ENCODE measurements at regions not wholly inside any gene's neighbourhood (a gene's known extent, or its start where the extent isn't known, plus 50 kb on each side); places are given as distances from the start of the nearest gene placed in this dataset.

- H3K9me3 ChIP-seq: no peaks in the 10 kb centered on the region
- intact Hi-C loops (cut with DNase I): no loop called here
- H3K27me3 ChIP-seq: no peaks in the 10 kb centered on the region
- H3K4me1 ChIP-seq (ENCODE audit: insufficient read depth): peaks cover 2% of the 10 kb centered on the region
- DNase-seq: no peak
- H3K27ac ChIP-seq: no peak overlapping the region
- 83 to 97% (median 91%) methylated on average over 2 of the region's 2 CpGs for whole genome bisulfite sequencing, 3 donors
- no peaks in the 10 kb centered on the region for H3K36me3 ChIP-seq
- H3K4me3 ChIP-seq: no peak overlapping the region
- TF ChIP-seq EP300 (IDR thresholded peaks at IDR 0.05) (no peak), POLR2A (IDR thresholded peaks at IDR 0.05) (no peak)
- TF ChIP-seq, protein P1, sequence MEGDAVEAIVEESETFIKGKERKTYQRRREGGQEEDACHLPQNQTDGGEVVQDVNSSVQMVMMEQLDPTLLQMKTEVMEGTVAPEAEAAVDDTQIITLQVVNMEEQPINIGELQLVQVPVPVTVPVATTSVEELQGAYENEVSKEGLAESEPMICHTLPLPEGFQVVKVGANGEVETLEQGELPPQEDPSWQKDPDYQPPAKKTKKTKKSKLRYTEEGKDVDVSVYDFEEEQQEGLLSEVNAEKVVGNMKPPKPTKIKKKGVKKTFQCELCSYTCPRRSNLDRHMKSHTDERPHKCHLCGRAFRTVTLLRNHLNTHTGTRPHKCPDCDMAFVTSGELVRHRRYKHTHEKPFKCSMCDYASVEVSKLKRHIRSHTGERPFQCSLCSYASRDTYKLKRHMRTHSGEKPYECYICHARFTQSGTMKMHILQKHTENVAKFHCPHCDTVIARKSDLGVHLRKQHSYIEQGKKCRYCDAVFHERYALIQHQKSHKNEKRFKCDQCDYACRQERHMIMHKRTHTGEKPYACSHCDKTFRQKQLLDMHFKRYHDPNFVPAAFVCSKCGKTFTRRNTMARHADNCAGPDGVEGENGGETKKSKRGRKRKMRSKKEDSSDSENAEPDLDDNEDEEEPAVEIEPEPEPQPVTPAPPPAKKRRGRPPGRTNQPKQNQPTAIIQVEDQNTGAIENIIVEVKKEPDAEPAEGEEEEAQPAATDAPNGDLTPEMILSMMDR (IDR thresholded peaks at IDR 0.05): no peak
Observed at GRCh38 chr5:33258553-33258952, 182.2 kb upstream of the TARS1 start.

GRCh38 chr5:33260098-33260497, 180.7 kb upstream of the TARS1 start:
- Histone ChIP-seq H3K27ac (no peak overlapping the region), H3K9me3 (no peaks in the 10 kb centered on the region), H3K36me3 (no peaks in the 10 kb centered on the region), H3K4me3 (no peak overlapping the region), H3K4me1 (ENCODE audit: insufficient read depth) (peaks cover 2% of the 10 kb centered on the region), H3K27me3 (no peaks in the 10 kb centered on the region)
- DNase-seq: no peak
- WGBS, 3 donors: 94 to 97% (median 95%) methylated on average over 2 of the region's 2 CpGs
- TF ChIP-seq POLR2A (IDR thresholded peaks at IDR 0.05) (no peak), EP300 (IDR thresholded peaks at IDR 0.05) (no peak)
- TF ChIP-seq, protein P1 (IDR thresholded peaks at IDR 0.05): no peak
- intact Hi-C loops (cut with DNase I): no loop called here

- 81 to 89% (median 84%) methylated on average over 2 of the region's 2 CpGs for WGBS, 3 donors
Observed at GRCh38 chr5:33261305-33261704, 179.5 kb upstream of the TARS1 start.

GRCh38 chr5:33261747-33262146, 179.0 kb upstream of the TARS1 start:
- WGBS, 3 donors: 92 to 98% (median 97%) methylated on average over 2 of the region's 2 CpGs
- Histone ChIP-seq H3K9me3 (no peaks in the 10 kb centered on the region), H3K27me3 (no peaks in the 10 kb centered on the region), H3K27ac (no peak overlapping the region), H3K36me3 (no peaks in the 10 kb centered on the region), H3K4me1 (ENCODE audit: insufficient read depth) (peaks cover 2% of the 10 kb centered on the region), H3K4me3 (no peak overlapping the region)
- DNase-seq: no peak
- TF ChIP-seq EP300 (IDR thresholded peaks at IDR 0.05) (no peak), POLR2A (IDR thresholded peaks at IDR 0.05) (no peak)
- TF ChIP-seq, protein P1 (IDR thresholded peaks at IDR 0.05): no peak
- intact Hi-C loops (cut with DNase I): no loop called here

More at GRCh38 chr5:33261305-33261704, 179.5 kb upstream of the TARS1 start:
- no peak for TF ChIP-seq EP300 (IDR thresholded peaks at IDR 0.05)
- TF ChIP-seq, protein P1 (IDR thresholded peaks at IDR 0.05): no peak
- no peak for TF ChIP-seq POLR2A (IDR thresholded peaks at IDR 0.05)
- Histone ChIP-seq H3K27ac (no peak overlapping the region), H3K4me3 (no peak overlapping the region), H3K9me3 (no peaks in the 10 kb centered on the region), H3K4me1 (ENCODE audit: insufficient read depth) (peaks cover 2% of the 10 kb centered on the region), H3K36me3 (no peaks in the 10 kb centered on the region), H3K27me3 (no peaks in the 10 kb centered on the region)
- DNase-seq: no peak
- intact Hi-C loops (cut with DNase I): no loop called here

All from ovary (tissue), 7 donors.